H9 (cell line): ENCODE measurements at regions not wholly inside any gene's neighbourhood (a gene's known extent, or its start where the extent isn't known, plus 50 kb on each side); places are given as distances from the start of the nearest gene placed in this dataset.

ENCODE experiments used
- DNase-seq: peaks from one replicate; pipeline ENCODE4 v3.0.0-alpha.2; 2017
- H2AFZ ChIP-seq: one replicate; pipeline ENCODE4 v1.6.1; 2013; ENCODE audit warnings: mild to moderate bottlenecking, low read length, control low read depth, moderate library complexity
- H2AK5ac ChIP-seq: 2 replicates; pipeline ENCODE4 v1.6.1; 2013; ENCODE audit warnings: low read length, control low read depth, mixed read lengths; ENCODE audit not compliant: insufficient read length
- H2BK120ac ChIP-seq: one replicate; pipeline ENCODE4 v1.6.1; 2013; ENCODE audit warnings: low read depth, mild to moderate bottlenecking, low read length, control low read depth, inconsistent platforms; ENCODE audit not compliant: poor library complexity, severe bottlenecking
- H2BK12ac ChIP-seq: 2 replicates; pipeline ENCODE4 v1.6.1; 2013; ENCODE audit warnings: low read length, control low read depth, mixed read lengths, low read depth; ENCODE audit not compliant: insufficient read length
- H2BK15ac ChIP-seq: 2 replicates; pipeline ENCODE4 v1.6.1; 2013; ENCODE audit warnings: low read depth, low read length, control low read depth
- H2BK20ac ChIP-seq: one replicate; pipeline ENCODE4 v1.6.1; 2013; ENCODE audit warnings: low read depth, mild to moderate bottlenecking, low read length, control low read depth, inconsistent platforms; ENCODE audit not compliant: poor library complexity, severe bottlenecking
- H2BK5ac ChIP-seq: 2 replicates; pipeline ENCODE4 v1.6.1; 2013; ENCODE audit warnings: low read length, control low read depth, mixed read lengths; ENCODE audit not compliant: insufficient read length
- H3K14ac ChIP-seq: 2 replicates; pipeline ENCODE4 v1.6.1; 2013; ENCODE audit warnings: low read length, control low read depth; ENCODE audit not compliant: insufficient read depth
- H3K18ac ChIP-seq: 2 replicates; pipeline ENCODE4 v1.6.1; 2013; ENCODE audit warnings: low read depth, mild to moderate bottlenecking, mixed read lengths, low read length, control low read depth; ENCODE audit not compliant: insufficient read length
- H3K23ac ChIP-seq: 2 replicates; pipeline ENCODE4 v1.6.1; 2013; ENCODE audit warnings: low read length, control low read depth, mixed read lengths, low read depth; ENCODE audit not compliant: insufficient read length
- H3K23me2 ChIP-seq: 2 replicates; pipeline ENCODE4 v1.6.1; 2013; ENCODE audit warnings: low read depth, mild to moderate bottlenecking, mixed read lengths, low read length, control low read depth; ENCODE audit not compliant: insufficient read length, poor library complexity, severe bottlenecking
- H3K27ac ChIP-seq: 2 replicates; pipeline ENCODE4 v1.5.1; 2013; ENCODE audit warnings: low read length, control low read depth, mixed read lengths, low read depth; ENCODE audit not compliant: insufficient read length
- H3K27me3 ChIP-seq: 2 replicates; pipeline ENCODE4 v1.6.1; 2013; ENCODE audit warnings: low read length, control low read depth, inconsistent platforms; ENCODE audit not compliant: insufficient read depth
- H3K4ac ChIP-seq: 2 replicates; pipeline ENCODE4 v1.6.1; 2013; ENCODE audit warnings: low read depth, mild to moderate bottlenecking, control low read depth, inconsistent platforms, low read length, moderate library complexity
- H3K4me1 ChIP-seq: 2 replicates; pipeline ENCODE4 v1.6.1; 2013; ENCODE audit warnings: low read length, control low read depth, inconsistent platforms; ENCODE audit not compliant: insufficient read depth
- H3K4me2 ChIP-seq: 2 replicates; pipeline ENCODE4 v1.6.1; 2013; ENCODE audit warnings: low read length, control low read depth, mixed read lengths; ENCODE audit not compliant: insufficient read length, insufficient read depth
- H3K56ac ChIP-seq: 2 replicates; pipeline ENCODE4 v1.6.1; 2013; ENCODE audit warnings: low read depth, mild to moderate bottlenecking, mixed read lengths, low read length, control low read depth; ENCODE audit not compliant: insufficient read length
- H3K79me1 ChIP-seq: 2 replicates; pipeline ENCODE4 v1.6.1; 2013; ENCODE audit warnings: low read depth, mild to moderate bottlenecking, moderate library complexity, low read length, control low read depth, inconsistent platforms; ENCODE audit not compliant: insufficient read depth, poor library complexity, severe bottlenecking
- H3K79me2 ChIP-seq: 2 replicates; pipeline ENCODE4 v1.6.1; 2013; ENCODE audit warnings: low read length, control low read depth, inconsistent platforms; ENCODE audit not compliant: insufficient read depth
- H3K9ac ChIP-seq: 2 replicates; pipeline ENCODE4 v1.6.1; 2013; ENCODE audit warnings: low read length, control low read depth, mixed read lengths; ENCODE audit not compliant: insufficient read length; ENCODE audit errors: extremely low read depth
- H3K9me3 ChIP-seq: one replicate; pipeline ENCODE4 v1.6.1; 2013; ENCODE audit warnings: low read depth, low read length, inconsistent platforms; ENCODE audit not compliant: control insufficient read depth
- H3T11ph ChIP-seq: one replicate; pipeline ENCODE4 v1.6.1; 2013; ENCODE audit warnings: mild to moderate bottlenecking, low read length, control low read depth, inconsistent platforms
- H4K20me1 ChIP-seq: one replicate; pipeline ENCODE4 v1.6.1; 2013; ENCODE audit not compliant: control insufficient read depth, insufficient read length, insufficient read depth
- H4K5ac ChIP-seq: 2 replicates; pipeline ENCODE4 v1.6.1; 2013; ENCODE audit warnings: low read depth, mild to moderate bottlenecking, mixed read lengths, low read length, control low read depth; ENCODE audit not compliant: insufficient read length
- H4K8ac ChIP-seq: replicated peaks from 2 replicates; pipeline ENCODE4 v1.6.1; 2013; ENCODE audit warnings: low read length, control low read depth, mixed read lengths, low read depth; ENCODE audit not compliant: insufficient read length
- H4K91ac ChIP-seq: 2 replicates; pipeline ENCODE4 v1.6.1; 2013; ENCODE audit warnings: low read depth, mild to moderate bottlenecking, moderate library complexity, mixed read lengths, low read length, control low read depth; ENCODE audit not compliant: insufficient read length
- H3K27ac Mint-ChIP-seq, 3 experiments: 2 replicates in 2 of 3; 3 replicates in 1 of 3; pipeline ENCODE4 v1.8.0; 2020 to 2021; ENCODE audit warnings: mixed read lengths in 3 of 3, mild to moderate bottlenecking in 1 of 3, moderate library complexity in 1 of 3
- H3K27me3 Mint-ChIP-seq: 2 replicates; pipeline ENCODE4 v1.8.0; 2021; ENCODE audit warnings: low read depth, mild to moderate bottlenecking, moderate library complexity, mixed read lengths
- H3K36me3 Mint-ChIP-seq, 3 experiments: 2 replicates in 2 of 3; 3 replicates in 1 of 3; pipeline ENCODE4 v1.8.0; 2020 to 2021; ENCODE audit warnings: low read depth in 3 of 3, mixed read lengths in 3 of 3; ENCODE audit not compliant: insufficient read depth in 1 of 3
- H3K4me1 Mint-ChIP-seq, 2 experiments: 2 replicates each; pipeline ENCODE4 v1.8.0; 2020; ENCODE audit warnings: mixed read lengths in 2 of 2
- H3K4me3 Mint-ChIP-seq, 2 experiments: 2 replicates in 1 of 2; 3 replicates in 1 of 2; pipeline ENCODE4 v1.8.0; 2020 to 2021; ENCODE audit warnings: mild to moderate bottlenecking in 2 of 2, mixed read lengths in 2 of 2, moderate library complexity in 1 of 2
- H3K9me3 Mint-ChIP-seq, 2 experiments: 2 replicates in 1 of 2; 3 replicates in 1 of 2; pipeline ENCODE4 v1.8.0; 2020; ENCODE audit warnings: mild to moderate bottlenecking in 2 of 2, mixed read lengths in 2 of 2, moderate library complexity in 1 of 2
- CTCF ChIP-seq: fragments of 200-600 bp; sonication (generic); conservative IDR thresholded peaks from 3 replicates; pipeline ENCODE4 v1.8.0; 2021; ENCODE audit warnings: antibody characterized with exemption, mild to moderate bottlenecking
- WGBS: extraction: QIAGEN DNeasy Blood & Tissue Kit; methylation state at CpG from one replicate; pipeline ENCODE4 v1.1.7; 2013; ENCODE audit warnings: missing lambda C conversion rate, low lambda C conversion rate, mixed read lengths; ENCODE audit not compliant: insufficient read length; ENCODE audit errors: extremely low coverage; 5-methylcytosine and 5-hydroxymethylcytosine counted together

GRCh38 chr2:62446491-62446890 is 59.5 kb downstream of the TMEM17 start:
- H3K4me1 Mint-ChIP-seq, result no peaks in the 10 kb centered on the region
- H3K36me3 Mint-ChIP-seq, result no peaks in the 10 kb centered on the region
- H3K27me3 ChIP-seq, result no peaks in the 10 kb centered on the region; the same call in 1 of the 2 replicates
- no peak overlapping the region for H2BK12ac ChIP-seq
- no peak overlapping the region for H2AK5ac ChIP-seq
- TF ChIP-seq CTCF, result no peak
- no peak overlapping the region for H2BK20ac ChIP-seq
- H3T11ph ChIP-seq, result no peak overlapping the region
- H3K27ac ChIP-seq, result no peak overlapping the region
- H3K4me3 Mint-ChIP-seq, result no peak overlapping the region
- no peaks in the 10 kb centered on the region; a peak in 1 of 5 replicates for H3K9me3 Mint-ChIP-seq
- no peak overlapping the region for H2BK15ac ChIP-seq
- no peak overlapping the region for H3K18ac ChIP-seq
- H3K79me2 ChIP-seq, result no peaks in the 10 kb centered on the region; the same call in 1 of the 2 replicates
- no peaks in the 10 kb centered on the region for H3K23me2 ChIP-seq
- peaks cover 4% of the 10 kb centered on the region; the same call in 1 of the 2 replicates for H3K27me3 Mint-ChIP-seq
- no peaks in the 10 kb centered on the region for H4K20me1 ChIP-seq
- no peak overlapping the region for H3K56ac ChIP-seq
- H2BK120ac ChIP-seq, result no peak overlapping the region
- H3K4me2 ChIP-seq, result no peak overlapping the region
- no peak overlapping the region for H3K27ac Mint-ChIP-seq
- no peak overlapping the region for H3K9ac ChIP-seq
- no peaks in the 10 kb centered on the region for H3K9me3 ChIP-seq
- H2AFZ ChIP-seq, result no peak overlapping the region
- H3K4me1 ChIP-seq, result no peaks in the 10 kb centered on the region
- H3K4ac ChIP-seq, result no peak overlapping the region
- no peak overlapping the region for H2BK5ac ChIP-seq
- no peak for DNase-seq
- H3K79me1 ChIP-seq, result no peaks in the 10 kb centered on the region
- H4K91ac ChIP-seq, result no peak overlapping the region
- WGBS, result no CpG with 5 or more reads among the region's 1 CpG
- no peak overlapping the region for H4K5ac ChIP-seq
- no peak overlapping the region for H4K8ac ChIP-seq
- H3K14ac ChIP-seq, result no peak overlapping the region
- H3K23ac ChIP-seq, result no peak overlapping the region
